ENCODE measurements at regions not wholly inside any gene's neighbourhood (a gene's known extent, or its start where the extent isn't known, plus 50 kb on each side); places are given as distances from the start of the nearest gene placed in this dataset.

DNA sequence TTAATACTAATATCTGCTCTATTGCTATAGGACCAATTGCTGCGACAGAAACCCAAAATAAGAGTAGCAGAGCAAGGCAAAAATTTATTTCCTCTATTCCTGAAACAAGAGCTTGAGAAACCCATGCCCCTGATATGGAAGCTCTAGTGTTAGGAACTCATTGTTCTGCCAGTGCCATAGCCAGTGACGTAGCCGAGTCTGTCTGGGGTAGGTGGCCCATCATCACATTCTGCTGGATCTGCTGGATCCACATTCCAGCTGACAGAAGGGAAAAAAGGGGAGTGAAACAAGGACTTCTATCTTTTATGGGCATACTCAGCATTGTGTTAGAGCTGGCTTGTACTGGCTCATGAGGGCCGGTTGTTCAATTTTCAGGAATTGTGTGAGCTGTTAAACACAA, 248.9 kb upstream of the MON1B start:
- Histone ChIP-seq H3K27me3 (no peaks in the 10 kb centered on the region), H3K36me3 (no peaks in the 10 kb centered on the region), H3K27ac (no peak overlapping the region), H3K4me3 (no peak overlapping the region), H3K4me1 (no peaks in the 10 kb centered on the region), H3K9me3 (no peaks in the 10 kb centered on the region)
- WGBS, 5 donors: 91 to 97% (median 93%) methylated on average over 4 of the region's 4 CpGs
- DNase-seq: no peak
- intact Hi-C loops (cut with DNase I; ENCODE audit: low total_unique reads): no loop called here
- TF ChIP-seq EP300 (IDR thresholded peaks at IDR 0.05) (no peak), POLR2AphosphoS5 (IDR thresholded peaks at IDR 0.05) (no peak), POLR2A (IDR thresholded peaks at IDR 0.05) (no peak)
- TF ChIP-seq, protein P1, sequence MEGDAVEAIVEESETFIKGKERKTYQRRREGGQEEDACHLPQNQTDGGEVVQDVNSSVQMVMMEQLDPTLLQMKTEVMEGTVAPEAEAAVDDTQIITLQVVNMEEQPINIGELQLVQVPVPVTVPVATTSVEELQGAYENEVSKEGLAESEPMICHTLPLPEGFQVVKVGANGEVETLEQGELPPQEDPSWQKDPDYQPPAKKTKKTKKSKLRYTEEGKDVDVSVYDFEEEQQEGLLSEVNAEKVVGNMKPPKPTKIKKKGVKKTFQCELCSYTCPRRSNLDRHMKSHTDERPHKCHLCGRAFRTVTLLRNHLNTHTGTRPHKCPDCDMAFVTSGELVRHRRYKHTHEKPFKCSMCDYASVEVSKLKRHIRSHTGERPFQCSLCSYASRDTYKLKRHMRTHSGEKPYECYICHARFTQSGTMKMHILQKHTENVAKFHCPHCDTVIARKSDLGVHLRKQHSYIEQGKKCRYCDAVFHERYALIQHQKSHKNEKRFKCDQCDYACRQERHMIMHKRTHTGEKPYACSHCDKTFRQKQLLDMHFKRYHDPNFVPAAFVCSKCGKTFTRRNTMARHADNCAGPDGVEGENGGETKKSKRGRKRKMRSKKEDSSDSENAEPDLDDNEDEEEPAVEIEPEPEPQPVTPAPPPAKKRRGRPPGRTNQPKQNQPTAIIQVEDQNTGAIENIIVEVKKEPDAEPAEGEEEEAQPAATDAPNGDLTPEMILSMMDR (IDR thresholded peaks at IDR 0.05): no peak

DNA sequence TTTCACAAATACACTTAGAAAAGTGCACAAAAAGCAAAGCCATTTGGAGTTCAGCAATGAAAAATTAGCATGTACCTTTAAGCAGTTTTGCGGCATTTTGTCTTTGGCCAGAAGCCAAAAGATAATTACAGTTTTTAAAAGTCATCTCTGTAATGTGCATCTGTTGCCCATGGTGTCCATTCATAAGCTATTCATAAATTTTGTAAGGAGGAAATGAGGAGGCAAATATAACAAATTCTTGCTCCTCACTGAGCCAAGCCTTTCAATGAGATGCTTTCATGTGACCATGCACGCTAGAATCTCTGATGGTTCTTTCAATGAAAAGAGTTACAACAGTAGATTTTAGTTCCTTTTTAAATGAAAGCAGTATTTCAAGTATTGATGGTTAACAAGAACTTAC, 247.1 kb upstream of the MON1B start:
- intact Hi-C loops (cut with DNase I; ENCODE audit: low total_unique reads): no loop called here
- no peak overlapping the region for H3K4me3 ChIP-seq
- TF ChIP-seq POLR2AphosphoS5 (IDR thresholded peaks at IDR 0.05) (no peak), EP300 (IDR thresholded peaks at IDR 0.05) (no peak), POLR2A (IDR thresholded peaks at IDR 0.05) (no peak)
- TF ChIP-seq, protein P1 (IDR thresholded peaks at IDR 0.05): no peak
- DNase-seq: no peak
- no peaks in the 10 kb centered on the region for H3K27me3 ChIP-seq
- H3K9me3 ChIP-seq: no peaks in the 10 kb centered on the region
- no peak overlapping the region for H3K27ac ChIP-seq
- no peaks in the 10 kb centered on the region for H3K36me3 ChIP-seq
- 55 to 70% (median 60%) methylated on average over 2 of the region's 2 CpGs for WGBS, 5 donors
- H3K4me1 ChIP-seq: no peaks in the 10 kb centered on the region

DNA sequence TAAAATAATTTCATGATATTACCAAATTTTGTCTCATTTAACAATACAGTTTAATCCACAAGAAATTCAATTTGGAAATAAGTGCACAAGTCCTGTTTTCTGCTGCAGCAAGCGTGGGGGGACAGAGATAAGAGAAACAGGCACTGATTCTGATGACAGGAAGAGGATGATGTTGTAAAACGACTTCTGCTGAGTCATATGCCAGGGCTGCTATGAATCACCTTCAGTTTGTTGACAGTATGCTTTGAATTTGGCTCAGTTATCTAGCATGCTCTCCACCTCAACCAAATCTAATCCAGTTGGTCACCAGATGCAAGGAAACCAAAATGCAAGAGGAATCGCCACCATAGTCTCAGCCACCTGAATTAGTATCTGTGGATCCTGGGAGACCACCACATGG, 244.1 kb upstream of the MON1B start:
- Histone ChIP-seq H3K27me3 (no peaks in the 10 kb centered on the region), H3K36me3 (no peaks in the 10 kb centered on the region), H3K4me1 (no peaks in the 10 kb centered on the region), H3K9me3 (peaks cover 0 to 5% (median 0%) of the 10 kb centered on the region in 4 donors), H3K4me3 (no peak overlapping the region), H3K27ac (no peak overlapping the region)
- peak in 1 of 2 donors; percentile 16 for DNase-seq
- WGBS, 5 donors: 34 to 37% (median 35%) methylated on average over 3 of the region's 3 CpGs
- intact Hi-C loops (cut with DNase I; ENCODE audit: low total_unique reads): no loop called here
- TF ChIP-seq POLR2AphosphoS5 (IDR thresholded peaks at IDR 0.05) (no peak), EP300 (IDR thresholded peaks at IDR 0.05) (no peak), POLR2A (IDR thresholded peaks at IDR 0.05) (no peak)
- TF ChIP-seq, protein P1 (IDR thresholded peaks at IDR 0.05): no peak

DNA sequence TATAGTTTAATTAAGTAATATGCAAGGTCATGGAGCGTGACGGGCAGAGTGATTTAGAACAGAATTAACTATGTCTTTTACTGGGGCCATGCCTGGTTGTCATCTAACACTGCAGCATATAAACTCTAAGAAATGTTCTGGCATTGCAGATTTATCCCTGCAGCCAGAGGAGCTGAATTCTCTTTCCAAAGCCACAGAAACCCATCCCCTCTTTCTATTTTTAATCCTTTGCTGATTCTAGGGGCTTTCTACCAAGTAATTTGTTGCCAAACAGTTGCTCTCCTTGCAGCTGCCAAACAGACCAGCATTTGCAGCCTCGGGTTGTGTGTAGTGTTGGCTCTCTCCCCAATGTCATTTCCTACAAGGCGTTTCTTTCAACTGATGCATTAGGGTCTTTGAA, 243.2 kb upstream of the MON1B start:
- Histone ChIP-seq H3K27me3 (no peaks in the 10 kb centered on the region), H3K4me3 (no peak overlapping the region), H3K4me1 (no peaks in the 10 kb centered on the region), H3K9me3 (peaks cover 0 to 5% (median 0%) of the 10 kb centered on the region in 4 donors), H3K36me3 (no peaks in the 10 kb centered on the region), H3K27ac (no peak overlapping the region)
- intact Hi-C loops (cut with DNase I; ENCODE audit: low total_unique reads): no loop called here
- 47 to 69% (median 64%) methylated on average over 4 of the region's 4 CpGs for WGBS, 5 donors
- TF ChIP-seq EP300 (IDR thresholded peaks at IDR 0.05) (no peak), POLR2A (IDR thresholded peaks at IDR 0.05) (no peak), POLR2AphosphoS5 (IDR thresholded peaks at IDR 0.05) (no peak)
- TF ChIP-seq, protein P1 (IDR thresholded peaks at IDR 0.05): no peak
- DNase-seq: peak in 1 of 2 donors; percentile 63

Data from stomach (tissue), 8 donors.